Endothelial cell (in vitro differentiated cells): ENCODE measurements at regions not wholly inside any gene's neighbourhood (a gene's known extent, or its start where the extent isn't known, plus 50 kb on each side); places are given as distances from the start of the nearest gene placed in this dataset.

Source experiments
- DNase-seq: peaks from one replicate; pipeline ENCODE4 v3.0.0; 2021; ENCODE audit warnings: low spot score
- H3K27ac Mint-ChIP-seq: one replicate; pipeline ENCODE4 v1.8.0; 2021; ENCODE audit warnings: mixed read lengths, inconsistent platforms; ENCODE audit not compliant: unreplicated experiment
- H3K27me3 Mint-ChIP-seq: one replicate; pipeline ENCODE4 v1.8.0; 2021; ENCODE audit warnings: mild to moderate bottlenecking, moderate library complexity, mixed read lengths, inconsistent platforms; ENCODE audit not compliant: unreplicated experiment
- H3K36me3 Mint-ChIP-seq: one replicate; pipeline ENCODE4 v1.8.0; 2021; ENCODE audit warnings: mild to moderate bottlenecking, low read depth, mixed read lengths, inconsistent platforms; ENCODE audit not compliant: unreplicated experiment
- H3K4me1 Mint-ChIP-seq: one replicate; pipeline ENCODE4 v1.8.0; 2021; ENCODE audit warnings: mild to moderate bottlenecking, mixed read lengths, inconsistent platforms; ENCODE audit not compliant: unreplicated experiment
- H3K4me3 Mint-ChIP-seq: one replicate; pipeline ENCODE4 v1.8.0; 2021; ENCODE audit warnings: mild to moderate bottlenecking, mixed read lengths, inconsistent platforms; ENCODE audit not compliant: unreplicated experiment
- H3K9me3 Mint-ChIP-seq: one replicate; pipeline ENCODE4 v1.8.0; 2021; ENCODE audit warnings: mixed read lengths, inconsistent platforms; ENCODE audit not compliant: unreplicated experiment
- CTCF ChIP-seq: fragments of 200-600 bp; sonication (generic); IDR thresholded peaks from one replicate; pipeline ENCODE4 v1.5.0; 2021; ENCODE audit warnings: antibody characterized with exemption; ENCODE audit not compliant: unreplicated experiment

- Mint-ChIP-seq H3K27me3 (peaks cover 1% of the 10 kb centered on the region), H3K27ac (no peak overlapping the region), H3K9me3 (no peaks in the 10 kb centered on the region), H3K4me1 (peaks cover 2% of the 10 kb centered on the region), H3K4me3 (no peak overlapping the region), H3K36me3 (no peaks in the 10 kb centered on the region)
- no peak for DNase-seq
- no peak for TF ChIP-seq CTCF
Observed at GRCh38 chr5:125210242-125210947, 464.0 kb upstream of the ZNF608 start.

DNA sequence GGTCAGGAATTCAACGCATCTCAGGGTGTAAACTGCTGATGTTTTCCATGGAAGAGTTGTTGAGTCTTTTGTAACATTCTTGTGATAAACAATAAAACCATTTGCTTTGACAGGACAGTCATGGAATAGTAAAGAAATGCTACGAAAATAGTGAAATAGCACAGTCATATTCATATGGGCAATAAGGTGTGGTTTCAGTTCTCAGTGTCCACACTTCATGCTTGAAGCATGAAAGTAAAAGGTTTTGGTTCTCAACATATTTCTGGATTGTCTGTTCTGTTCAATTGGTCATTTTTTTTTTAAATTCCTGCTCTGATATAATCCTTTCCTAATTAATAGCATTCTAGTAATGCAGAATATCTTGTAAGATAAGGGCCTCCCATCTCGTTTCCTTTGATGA is 467.6 kb upstream of the ZNF608 start:
- no peak overlapping the region for H3K27ac Mint-ChIP-seq
- H3K4me3 Mint-ChIP-seq, result no peak overlapping the region
- TF ChIP-seq CTCF, result no peak
- DNase-seq, result no peak
- peaks cover 1% of the 10 kb centered on the region for H3K27me3 Mint-ChIP-seq
- peaks cover 2% of the 10 kb centered on the region for H3K4me1 Mint-ChIP-seq
- no peaks in the 10 kb centered on the region for H3K9me3 Mint-ChIP-seq
- H3K36me3 Mint-ChIP-seq, result no peaks in the 10 kb centered on the region

DNA sequence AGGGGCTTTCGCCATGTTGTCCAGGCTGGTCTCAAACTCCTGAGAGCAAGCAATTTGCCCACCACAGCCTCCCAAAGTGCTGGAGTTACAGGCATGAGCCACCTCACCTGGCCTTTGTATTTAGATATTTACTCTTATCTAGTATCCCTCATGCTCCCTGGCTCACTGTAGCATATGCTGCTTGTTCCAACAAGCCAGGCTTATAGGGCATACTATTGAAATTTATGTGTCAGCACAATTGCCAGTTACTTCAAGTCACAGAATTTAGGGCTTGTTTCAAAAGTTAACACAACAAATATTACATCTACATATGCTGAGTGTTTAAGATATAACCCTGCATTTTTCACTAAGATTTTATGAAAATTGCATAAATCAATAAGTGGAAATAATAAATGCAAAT is 469.2 kb upstream of the ZNF608 start:
- no peak for TF ChIP-seq CTCF
- no peak overlapping the region for H3K4me3 Mint-ChIP-seq
- peaks cover 2% of the 10 kb centered on the region for H3K4me1 Mint-ChIP-seq
- H3K27me3 Mint-ChIP-seq, result peaks cover 1% of the 10 kb centered on the region
- DNase-seq, result no peak
- no peaks in the 10 kb centered on the region for H3K36me3 Mint-ChIP-seq
- no peak overlapping the region for H3K27ac Mint-ChIP-seq
- H3K9me3 Mint-ChIP-seq, result no peaks in the 10 kb centered on the region

DNA sequence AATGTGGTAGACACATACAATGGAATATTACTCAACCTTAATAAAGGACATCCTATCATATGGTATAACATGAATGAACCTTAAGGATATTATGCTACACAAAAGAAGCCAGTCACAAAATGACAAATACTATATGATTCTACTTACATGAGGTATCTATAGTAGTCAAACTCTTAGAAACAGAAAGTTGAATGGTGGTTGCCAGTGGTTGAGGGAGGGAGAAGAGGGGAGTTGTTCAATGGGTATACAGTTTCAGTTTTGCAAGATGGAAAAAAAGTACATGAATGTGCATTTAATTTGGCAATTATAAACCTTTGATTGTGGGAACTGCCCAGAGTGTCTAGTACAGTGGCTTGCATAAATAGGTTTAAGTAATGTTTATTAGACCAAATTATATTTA is 473.3 kb upstream of the ZNF608 start:
- Mint-ChIP-seq H3K27ac (no peak overlapping the region), H3K4me3 (no peak overlapping the region), H3K4me1 (no peaks in the 10 kb centered on the region), H3K36me3 (no peaks in the 10 kb centered on the region), H3K27me3 (no peaks in the 10 kb centered on the region), H3K9me3 (no peaks in the 10 kb centered on the region)
- DNase-seq, result no peak
- TF ChIP-seq CTCF, result no peak

DNA sequence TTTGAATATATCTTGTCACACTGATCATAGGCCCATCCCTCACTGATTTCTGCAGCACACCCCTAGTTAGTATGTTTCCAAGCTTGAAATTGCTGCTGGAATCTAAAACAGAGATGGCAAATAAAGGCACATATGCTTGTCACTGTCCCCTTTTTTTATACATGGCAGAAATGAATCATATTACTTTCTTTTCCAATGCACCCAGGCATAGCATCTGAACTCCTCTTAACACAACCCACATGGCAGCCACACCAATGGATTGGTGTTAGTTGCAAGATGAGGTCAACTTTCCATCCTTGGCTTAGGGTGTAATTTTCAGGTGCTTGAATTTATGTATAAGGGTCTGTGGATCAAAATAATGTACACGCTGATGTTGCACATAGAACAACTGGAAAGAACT is 473.8 kb upstream of the ZNF608 start:
- Mint-ChIP-seq H3K36me3 (no peaks in the 10 kb centered on the region), H3K4me3 (no peak overlapping the region), H3K4me1 (no peaks in the 10 kb centered on the region), H3K27ac (no peak overlapping the region), H3K27me3 (no peaks in the 10 kb centered on the region), H3K9me3 (no peaks in the 10 kb centered on the region)
- no peak for TF ChIP-seq CTCF
- no peak for DNase-seq
